GM12874 (cell line): ENCODE measurements at regions not wholly inside any gene's neighbourhood (a gene's known extent, or its start where the extent isn't known, plus 50 kb on each side); places are given as distances from the start of the nearest gene placed in this dataset.

Source experiments
- TF ChIP-seq, protein P1 (sequence below): IDR thresholded peaks from 2 replicates; pipeline ENCODE4 v1.5.1; 2011; ENCODE audit warnings: low read depth, mild to moderate bottlenecking, control low read depth, low read length, moderate library complexity; ENCODE audit not compliant: insufficient read depth

DNA sequence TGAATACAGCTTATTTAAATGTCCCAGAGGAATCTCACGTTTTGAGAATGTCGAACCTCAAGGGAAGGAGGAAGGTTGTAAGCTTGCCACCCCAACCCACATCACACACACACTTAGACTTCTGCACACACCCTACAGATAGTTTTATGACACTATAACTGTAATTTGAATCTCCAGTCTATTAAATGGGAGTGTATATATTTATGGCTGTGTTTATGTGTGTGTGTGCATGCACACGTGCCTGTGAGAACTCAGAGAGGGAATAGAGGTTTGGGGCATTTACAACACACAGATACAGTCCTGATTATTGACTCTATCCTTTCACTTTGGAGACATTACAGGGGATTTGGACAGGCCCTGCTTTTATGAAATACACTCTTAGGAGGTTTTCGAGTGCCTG lies 171.5 kb upstream of the MAF start:
- TF ChIP-seq, protein P1, sequence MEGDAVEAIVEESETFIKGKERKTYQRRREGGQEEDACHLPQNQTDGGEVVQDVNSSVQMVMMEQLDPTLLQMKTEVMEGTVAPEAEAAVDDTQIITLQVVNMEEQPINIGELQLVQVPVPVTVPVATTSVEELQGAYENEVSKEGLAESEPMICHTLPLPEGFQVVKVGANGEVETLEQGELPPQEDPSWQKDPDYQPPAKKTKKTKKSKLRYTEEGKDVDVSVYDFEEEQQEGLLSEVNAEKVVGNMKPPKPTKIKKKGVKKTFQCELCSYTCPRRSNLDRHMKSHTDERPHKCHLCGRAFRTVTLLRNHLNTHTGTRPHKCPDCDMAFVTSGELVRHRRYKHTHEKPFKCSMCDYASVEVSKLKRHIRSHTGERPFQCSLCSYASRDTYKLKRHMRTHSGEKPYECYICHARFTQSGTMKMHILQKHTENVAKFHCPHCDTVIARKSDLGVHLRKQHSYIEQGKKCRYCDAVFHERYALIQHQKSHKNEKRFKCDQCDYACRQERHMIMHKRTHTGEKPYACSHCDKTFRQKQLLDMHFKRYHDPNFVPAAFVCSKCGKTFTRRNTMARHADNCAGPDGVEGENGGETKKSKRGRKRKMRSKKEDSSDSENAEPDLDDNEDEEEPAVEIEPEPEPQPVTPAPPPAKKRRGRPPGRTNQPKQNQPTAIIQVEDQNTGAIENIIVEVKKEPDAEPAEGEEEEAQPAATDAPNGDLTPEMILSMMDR = no peak

DNA sequence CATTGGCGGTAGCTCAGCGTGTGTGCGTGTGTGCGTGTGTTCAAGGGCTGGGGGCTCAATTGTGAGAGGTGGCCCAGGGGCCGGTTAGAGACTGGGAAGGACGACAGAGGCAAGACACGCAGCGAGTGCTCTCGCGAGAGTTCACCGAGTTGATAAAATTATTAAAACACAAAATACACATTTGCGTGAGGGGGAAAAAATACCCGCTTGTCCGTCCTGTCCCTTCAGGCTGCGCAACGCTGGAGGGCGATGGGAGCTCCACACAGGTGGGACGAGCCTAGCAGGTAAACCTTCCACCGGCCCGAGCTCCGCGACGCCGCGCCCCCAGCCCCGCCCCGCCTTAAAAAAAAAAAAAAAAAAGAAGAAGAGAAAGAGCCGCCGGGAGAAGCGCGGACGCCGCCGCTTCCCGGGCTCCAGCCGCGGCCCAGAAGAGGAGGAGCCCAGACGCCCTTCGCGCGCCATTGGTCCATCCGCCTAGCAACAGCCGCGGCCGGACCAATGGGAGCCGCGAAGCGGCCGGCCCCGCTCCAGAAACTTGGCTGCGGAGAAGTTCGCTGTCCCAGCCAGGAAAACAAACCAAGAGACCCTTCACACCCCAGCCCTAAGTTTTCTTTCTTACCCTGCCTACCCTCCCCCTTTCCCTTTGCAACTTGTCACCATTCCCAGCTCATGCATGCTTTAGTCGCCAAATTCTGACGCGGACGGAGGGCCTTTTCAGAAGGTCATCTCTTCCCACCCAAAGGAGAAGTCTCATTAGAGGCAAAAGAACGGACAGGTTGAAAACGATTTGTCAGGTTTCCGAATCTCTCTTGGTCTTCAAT lies 169.9 kb upstream of the MAF start:
- TF ChIP-seq, protein P1 = no peak

GRCh38 chr16:79769928-79770243 lies 169.3 kb upstream of the MAF start:
- TF ChIP-seq, protein P1 = no peak

GRCh38 chr16:79769270-79769927 lies 168.9 kb upstream of the MAF start:
- TF ChIP-seq, protein P1 = no peak

DNA sequence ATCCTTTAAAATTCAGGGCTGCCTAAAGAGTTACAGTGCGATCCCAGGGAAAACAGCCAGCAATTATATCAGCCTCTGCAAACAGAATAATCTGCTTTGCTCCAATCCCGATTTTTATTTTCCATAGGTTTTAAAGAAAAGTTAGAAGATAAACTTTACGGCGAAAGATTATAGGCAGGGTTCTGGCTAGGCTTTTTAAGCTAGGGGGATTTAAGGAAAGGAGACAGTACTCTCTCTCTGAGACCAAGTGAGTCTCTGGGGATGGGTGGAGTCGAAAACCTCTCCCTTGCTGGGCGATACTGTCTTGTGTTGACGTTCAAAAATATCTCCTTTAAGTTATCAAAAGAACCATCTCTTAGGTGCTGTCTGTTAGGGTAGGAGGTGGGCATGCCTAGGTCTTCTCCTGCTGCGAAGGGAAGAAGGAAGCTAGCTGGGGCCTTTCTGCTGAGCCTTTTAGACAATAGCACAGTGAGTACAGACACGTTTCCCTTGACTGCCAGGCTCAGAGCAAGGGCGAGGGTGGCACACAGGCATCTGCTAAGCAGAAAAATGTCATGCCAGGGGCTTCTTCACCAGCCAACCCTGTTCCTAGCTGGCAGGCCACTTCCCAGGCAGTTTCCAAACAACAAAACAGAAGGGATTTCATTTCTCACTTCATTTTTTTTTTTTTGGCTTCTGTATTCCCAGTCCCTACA lies 167.9 kb upstream of the MAF start:
- TF ChIP-seq, protein P1 = no peak

DNA sequence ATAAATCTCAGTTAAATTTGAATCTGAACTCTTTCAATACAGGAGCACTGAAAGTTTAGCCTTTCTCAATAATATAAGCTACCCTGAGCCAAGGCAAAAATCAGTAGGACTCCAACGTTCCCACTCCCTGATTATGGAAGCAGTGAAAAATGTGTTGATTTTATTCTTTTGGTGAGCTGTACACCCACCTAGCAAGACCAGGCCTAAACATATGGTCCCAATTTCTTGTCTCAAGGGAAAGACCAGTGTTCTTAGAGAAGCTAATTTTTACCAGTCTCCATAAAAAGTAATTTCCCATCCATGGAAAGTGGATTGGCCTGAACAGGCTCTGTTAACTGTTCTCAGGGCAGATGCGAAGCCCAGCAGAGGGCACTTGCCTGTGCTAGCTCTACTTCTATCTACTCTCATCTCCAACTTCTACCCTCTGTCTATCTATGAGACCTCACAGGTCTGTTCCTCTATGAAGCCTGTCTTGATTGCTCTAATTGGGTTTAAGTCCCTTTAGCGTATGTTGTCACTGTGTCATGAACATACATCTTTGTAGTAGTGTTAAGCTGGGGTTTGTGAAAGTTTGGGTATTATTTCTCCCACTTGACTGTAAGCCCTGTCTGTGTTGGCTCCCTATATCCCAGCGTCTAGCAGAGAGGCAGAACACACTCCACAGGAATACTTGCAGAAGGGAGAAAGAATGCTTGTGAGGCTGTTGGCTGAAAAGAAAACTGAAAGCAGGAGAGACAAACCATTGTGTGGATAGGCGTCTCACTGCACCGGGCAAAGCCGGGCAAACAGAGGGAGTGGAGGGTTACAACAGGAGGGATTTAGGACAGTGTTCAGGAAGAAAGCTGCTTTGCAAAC lies 167.1 kb upstream of the MAF start:
- TF ChIP-seq, protein P1 = no peak
